MM.1S (cell line): ENCODE measurements at regions not wholly inside any gene's neighbourhood (a gene's known extent, or its start where the extent isn't known, plus 50 kb on each side); places are given as distances from the start of the nearest gene placed in this dataset.

Source experiments
- CTCF ChIP-seq: fragments of 300-600 bp; sonication (generic); IDR thresholded peaks from 2 replicates; pipeline ENCODE4 v1.5.1; 2016; ENCODE audit warnings: antibody characterized with exemption, low read length, mixed read lengths
- EZH2 ChIP-seq: fragments of 300-600 bp; sonication (generic); optimal IDR thresholded peaks from 2 replicates; pipeline ENCODE3; 2017; ENCODE audit warnings: low read depth, mild to moderate bottlenecking, antibody characterized with exemption, low read length, mixed read lengths
- EZH2phosphoT487 ChIP-seq: fragments of 300-600 bp; sonication (generic); IDR thresholded peaks from 2 replicates; pipeline ENCODE4 v1.6.1; 2018; ENCODE audit warnings: antibody characterized with exemption, low read length

DNA sequence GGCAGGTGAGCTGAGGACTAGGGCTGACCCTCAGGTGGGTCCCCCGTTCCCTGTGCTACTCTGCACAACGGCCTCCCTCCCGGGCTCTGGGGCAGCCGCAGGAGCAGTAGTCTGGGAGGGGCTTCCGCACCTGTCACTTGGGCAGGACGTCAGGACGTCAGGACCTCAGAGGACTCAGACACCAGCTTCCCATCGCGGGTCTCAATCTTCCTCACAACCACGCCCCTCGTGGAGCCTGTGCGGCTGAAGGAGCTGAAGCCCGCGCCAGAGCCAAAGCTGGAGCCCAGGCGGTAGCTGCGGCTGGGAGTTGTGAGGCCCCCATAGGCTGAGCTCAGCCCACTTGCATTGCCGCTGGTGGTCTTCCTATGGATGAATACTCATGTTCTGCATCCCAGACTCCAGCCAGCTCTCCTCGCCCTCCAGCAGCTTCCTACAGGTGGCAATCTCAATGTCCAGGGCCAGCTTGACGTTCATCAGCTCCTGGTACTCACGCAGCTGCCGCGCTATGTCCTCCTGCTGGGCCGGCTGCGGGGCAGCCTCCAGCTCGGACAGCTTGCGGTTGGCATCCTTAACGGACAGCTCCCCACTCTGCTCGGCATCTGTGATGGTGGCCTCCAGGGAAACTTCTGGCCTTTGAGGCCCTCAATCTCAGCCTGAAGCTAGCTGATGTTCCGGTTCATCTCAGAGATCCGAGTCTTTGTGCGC, 381.4 kb upstream of the RGMB start:
- no peak for TF ChIP-seq CTCF
- TF ChIP-seq EZH2phosphoT487, result no peak
- no peak for TF ChIP-seq EZH2
